Liver (tissue), 8 donors: ENCODE measurements at regions not wholly inside any gene's neighbourhood (a gene's known extent, or its start where the extent isn't known, plus 50 kb on each side); places are given as distances from the start of the nearest gene placed in this dataset.

Experiments used
- DNase-seq: peaks from one replicate; pipeline ENCODE4 v3.0.0-alpha.2; 2017; ENCODE audit warnings: low spot score
- H3K27ac ChIP-seq, 2 donors: one replicate each; pipeline ENCODE4 v1.7.0; 2013; ENCODE audit warnings: inconsistent platforms in 2 of 2, low read length in 2 of 2, control low read depth in 1 of 2, low read depth in 1 of 2, mild to moderate bottlenecking in 1 of 2
- H3K27me3 ChIP-seq, 4 donors: one replicate each; pipeline versions ENCODE4 v1.6.1 to v1.7.0; 2013; ENCODE audit warnings: low read length in 3 of 4, inconsistent platforms in 1 of 4, mild to moderate bottlenecking in 1 of 4, moderate library complexity in 1 of 4; ENCODE audit not compliant: control insufficient read depth in 4 of 4, insufficient read depth in 4 of 4
- H3K36me3 ChIP-seq, 4 donors: one replicate each; pipeline versions ENCODE4 v1.6.1 to v1.7.0; 2013; ENCODE audit warnings: low read length in 3 of 4, mild to moderate bottlenecking in 3 of 4, low read depth in 1 of 4, moderate library complexity in 1 of 4; ENCODE audit not compliant: control insufficient read depth in 4 of 4, insufficient read depth in 3 of 4
- H3K4me1 ChIP-seq, 4 donors: one replicate each; pipeline versions ENCODE4 v1.6.1 to v1.7.0; 2013; ENCODE audit warnings: low read length in 3 of 4, mild to moderate bottlenecking in 3 of 4, moderate library complexity in 1 of 4; ENCODE audit not compliant: control insufficient read depth in 4 of 4, insufficient read depth in 4 of 4
- H3K4me3 ChIP-seq, 3 donors: one replicate each; pipeline versions ENCODE4 v1.6.1 to v1.7.0; 2013; ENCODE audit warnings: low read length in 3 of 3, control low read depth in 1 of 3, low read depth in 1 of 3, mild to moderate bottlenecking in 1 of 3
- H3K9ac ChIP-seq, 2 donors: one replicate each; pipeline ENCODE4 v1.7.0; 2013; ENCODE audit warnings: low read length in 2 of 2, mild to moderate bottlenecking in 2 of 2, moderate library complexity in 2 of 2, control low read depth in 1 of 2, low read depth in 1 of 2
- H3K9me3 ChIP-seq, 4 donors: one replicate each; pipeline versions ENCODE4 v1.6.1 to v1.7.0; 2013; ENCODE audit warnings: low read length in 3 of 4; ENCODE audit not compliant: control insufficient read depth in 4 of 4
- ATF3 ChIP-seq: IDR thresholded peaks from 2 replicates; pipeline ENCODE4 v1.6.1; 2016; ENCODE audit warnings: antibody characterized with exemption
- CTCF ChIP-seq: fragments of 150-350 bp; IDR thresholded peaks from 2 replicates; pipeline ENCODE4 v1.5.1; 2017; ENCODE audit warnings: improper control_type of control experiment, low read depth, low read length; ENCODE audit not compliant: missing input control
- EGR1 ChIP-seq, 2 donors: IDR thresholded peaks; 2 replicates each; pipeline ENCODE4 v1.6.1; 2016 to 2018; ENCODE audit warnings: antibody characterized with exemption in 2 of 2, low read depth in 2 of 2
- FOXA1 ChIP-seq: IDR thresholded peaks from 2 replicates; pipeline ENCODE4 v1.6.1; 2016; ENCODE audit warnings: antibody characterized with exemption
- FOXA2 ChIP-seq: IDR thresholded peaks from 2 replicates; pipeline ENCODE4 v1.6.1; 2016; ENCODE audit warnings: antibody characterized with exemption
- GABPA ChIP-seq, 2 donors: IDR thresholded peaks in 1 of 2; conservative IDR thresholded peaks in 1 of 2; 2 replicates each; pipeline ENCODE4 v1.6.1; 2016; ENCODE audit warnings: antibody characterized with exemption in 2 of 2, mild to moderate bottlenecking in 1 of 2, moderate library complexity in 1 of 2
- HNF4A ChIP-seq, 2 donors: conservative IDR thresholded peaks; 2 replicates each; pipeline ENCODE4 v1.6.1; 2016; ENCODE audit warnings: antibody characterized with exemption in 2 of 2, mild to moderate bottlenecking in 2 of 2
- HNF4G ChIP-seq: IDR thresholded peaks from 2 replicates; pipeline ENCODE4 v1.6.1; 2016; ENCODE audit warnings: antibody characterized with exemption
- MAX ChIP-seq: IDR thresholded peaks from 2 replicates; pipeline ENCODE4 v1.6.1; 2016; ENCODE audit warnings: antibody characterized with exemption
- NR2F2 ChIP-seq: IDR thresholded peaks from 2 replicates; pipeline ENCODE4 v1.6.1; 2016; ENCODE audit warnings: antibody characterized with exemption
- RAD21 ChIP-seq, 2 donors: IDR thresholded peaks; 2 replicates each; pipeline ENCODE4 v1.6.1; 2016; ENCODE audit warnings: antibody characterized with exemption in 2 of 2, mild to moderate bottlenecking in 2 of 2
- REST ChIP-seq: IDR thresholded peaks from 2 replicates; pipeline ENCODE4 v1.6.1; 2016; ENCODE audit warnings: antibody characterized with exemption, mild to moderate bottlenecking
- RXRA ChIP-seq, 2 donors: IDR thresholded peaks; 2 replicates each; pipeline ENCODE4 v1.6.1; 2017 to 2018; ENCODE audit warnings: antibody characterized with exemption in 2 of 2, mild to moderate bottlenecking in 1 of 2
- YY1 ChIP-seq: IDR thresholded peaks from 2 replicates; pipeline ENCODE4 v1.6.1; 2016; ENCODE audit warnings: antibody characterized with exemption, mild to moderate bottlenecking
- WGBS: extraction: QIAGEN DNeasy Blood & Tissue Kit; methylation state at CpG from one replicate; pipeline ENCODE4 v1.1.7; 2013; 5-methylcytosine and 5-hydroxymethylcytosine counted together
- donor health status: healthy.
- donor health status: healthy.
- donor health status: healthy.
- donor health status: healthy.
- donor health status: healthy.

GRCh38 chr3:34687671-34688070 lies 889.2 kb downstream of the PDCD6IP start (continued):
- TF ChIP-seq EGR1 (IDR thresholded peaks at IDR 0.05; ENCODE audit: low read depth in 2 of 2) = no peak

- Histone ChIP-seq H3K36me3 (no peaks in the 10 kb centered on the region), H3K27ac (no peak overlapping the region), H3K4me3 (no peak overlapping the region), H3K9ac (no peak overlapping the region), H3K27me3 (no peaks in the 10 kb centered on the region), H3K4me1 (no peaks in the 10 kb centered on the region), H3K9me3 (peaks cover 0 to 4% (median 0%) of the 10 kb centered on the region in 4 donors)
- 72% methylated on average over 4 of the region's 4 CpGs for WGBS
- DNase-seq = no peak
- TF ChIP-seq NR2F2 = no peak
- no peak for TF ChIP-seq FOXA1
- TF ChIP-seq RXRA (IDR thresholded peaks at IDR 0.05) = no peak
- TF ChIP-seq RAD21 (IDR thresholded peaks at IDR 0.05) = no peak
- no peak for TF ChIP-seq HNF4A (conservative IDR thresholded peaks at IDR 0.05)
- no peak for TF ChIP-seq FOXA2
- TF ChIP-seq GABPA (IDR thresholded peaks at IDR 0.05 in 1 of 2, conservative IDR thresholded peaks at IDR 0.05 in 1 of 2) = no peak
- no peak for TF ChIP-seq YY1
- no peak for TF ChIP-seq MAX
- TF ChIP-seq CTCF = no peak
- TF ChIP-seq HNF4G = no peak
Measured at GRCh38 chr3:34696831-34697230, 898.4 kb downstream of the PDCD6IP start.

GRCh38 chr3:34703053-34703452 lies 904.6 kb downstream of the PDCD6IP start:
- WGBS = 94% methylated on average over 3 of the region's 3 CpGs
- DNase-seq = no peak
- no peak overlapping the region for H3K9ac ChIP-seq

More at GRCh38 chr3:34703053-34703452, 904.6 kb downstream of the PDCD6IP start:
- H3K27me3 ChIP-seq = no peaks in the 10 kb centered on the region
- H3K4me1 ChIP-seq = no peaks in the 10 kb centered on the region
- TF ChIP-seq RAD21 (IDR thresholded peaks at IDR 0.05) (no peak), REST (no peak), GABPA (IDR thresholded peaks at IDR 0.05 in 1 of 2, conservative IDR thresholded peaks at IDR 0.05 in 1 of 2) (no peak), NR2F2 (no peak), ATF3 (no peak)
- H3K36me3 ChIP-seq = no peaks in the 10 kb centered on the region
- no peak overlapping the region for H3K4me3 ChIP-seq
- peaks cover 0 to 6% (median under 1%) of the 10 kb centered on the region in 4 donors for H3K9me3 ChIP-seq
- H3K27ac ChIP-seq = no peak overlapping the region
